ENCODE measurements at regions not wholly inside any gene's neighbourhood (a gene's known extent, or its start where the extent isn't known, plus 50 kb on each side); places are given as distances from the start of the nearest gene placed in this dataset.

GRCh38 chr4:53734584-53735353 lies 143.5 kb upstream of the LNX1 start:
- no peak for TF ChIP-seq POLR2AphosphoS5 (IDR thresholded peaks at IDR 0.05; ENCODE audit: low read depth)
- no peak for TF ChIP-seq CTCF (IDR thresholded peaks at IDR 0.05; ENCODE audit: insufficient read depth, low read length)
